Large intestine (tissue), 3 donors: ENCODE measurements at regions not wholly inside any gene's neighbourhood (a gene's known extent, or its start where the extent isn't known, plus 50 kb on each side); places are given as distances from the start of the nearest gene placed in this dataset.

ENCODE experiments used
- DNase-seq, 2 donors: peaks; one replicate each; pipeline versions ENCODE4 v3.0.0 to v3.0.0-alpha.2; 2013
- H3K27ac ChIP-seq: one replicate; pipeline ENCODE4 v1.5.1; 2013; ENCODE audit warnings: low read length
- H3K27me3 ChIP-seq: 2 replicates; pipeline ENCODE4 v1.6.1; 2013; ENCODE audit warnings: low read length; ENCODE audit not compliant: control insufficient read depth, insufficient read depth
- H3K36me3 ChIP-seq: 2 replicates; pipeline ENCODE4 v1.6.1; 2013; ENCODE audit warnings: low read length; ENCODE audit not compliant: control insufficient read depth, insufficient read depth
- H3K4me1 ChIP-seq: one replicate; pipeline ENCODE4 v1.6.1; 2013; ENCODE audit warnings: low read length; ENCODE audit not compliant: control insufficient read depth, insufficient read depth
- H3K4me3 ChIP-seq: one replicate; pipeline ENCODE4 v1.5.1; 2013; ENCODE audit warnings: low read length
- H3K9me3 ChIP-seq: one replicate; pipeline ENCODE4 v1.6.1; 2013; ENCODE audit warnings: mild to moderate bottlenecking, low read depth, low read length, moderate library complexity; ENCODE audit not compliant: control insufficient read depth
- WGBS: methylation state at CpG from one replicate; pipeline ENCODE4 v1.1.5; 2013; ENCODE audit warnings: low lambda C conversion rate; ENCODE audit not compliant: insufficient coverage; 5-methylcytosine and 5-hydroxymethylcytosine counted together

GRCh38 chr13:84668637-84669036 is 786.4 kb upstream of the SLITRK1 start:
- Histone ChIP-seq H3K9me3 (no peaks in the 10 kb centered on the region), H3K4me1 (no peaks in the 10 kb centered on the region), H3K4me3 (no peak overlapping the region), H3K36me3 (no peaks in the 10 kb centered on the region), H3K27ac (no peak overlapping the region), H3K27me3 (no peaks in the 10 kb centered on the region)
- peak; percentile 4 to 30 for DNase-seq
- no CpG with 5 or more reads among the region's 1 CpG for WGBS

GRCh38 chr13:84662491-84662890 is 780.2 kb upstream of the SLITRK1 start:
- H3K4me3 ChIP-seq = no peak overlapping the region
- DNase-seq = no peak
- H3K4me1 ChIP-seq = no peaks in the 10 kb centered on the region
- no peak overlapping the region for H3K27ac ChIP-seq
- no peaks in the 10 kb centered on the region for H3K36me3 ChIP-seq
- no peaks in the 10 kb centered on the region for H3K9me3 ChIP-seq
- no peaks in the 10 kb centered on the region for H3K27me3 ChIP-seq
- 80% methylated on average over 1 of the region's 3 CpGs for WGBS

GRCh38 chr13:84661718-84662117 is 779.4 kb upstream of the SLITRK1 start:
- WGBS = 100% methylated on average over 2 of the region's 5 CpGs
- no peak overlapping the region for H3K4me3 ChIP-seq
- DNase-seq = no peak
- no peaks in the 10 kb centered on the region for H3K36me3 ChIP-seq
- H3K27ac ChIP-seq = no peak overlapping the region
- no peaks in the 10 kb centered on the region for H3K4me1 ChIP-seq
- no peaks in the 10 kb centered on the region for H3K9me3 ChIP-seq
- H3K27me3 ChIP-seq = no peaks in the 10 kb centered on the region

- no peak overlapping the region for H3K27ac ChIP-seq
- H3K4me1 ChIP-seq = no peaks in the 10 kb centered on the region
- H3K36me3 ChIP-seq = no peaks in the 10 kb centered on the region
- no peak for DNase-seq
- no peaks in the 10 kb centered on the region for H3K9me3 ChIP-seq
- no peaks in the 10 kb centered on the region for H3K27me3 ChIP-seq
- H3K4me3 ChIP-seq = no peak overlapping the region
Measured at GRCh38 chr13:84659359-84659661, 777.0 kb upstream of the SLITRK1 start.

DNA sequence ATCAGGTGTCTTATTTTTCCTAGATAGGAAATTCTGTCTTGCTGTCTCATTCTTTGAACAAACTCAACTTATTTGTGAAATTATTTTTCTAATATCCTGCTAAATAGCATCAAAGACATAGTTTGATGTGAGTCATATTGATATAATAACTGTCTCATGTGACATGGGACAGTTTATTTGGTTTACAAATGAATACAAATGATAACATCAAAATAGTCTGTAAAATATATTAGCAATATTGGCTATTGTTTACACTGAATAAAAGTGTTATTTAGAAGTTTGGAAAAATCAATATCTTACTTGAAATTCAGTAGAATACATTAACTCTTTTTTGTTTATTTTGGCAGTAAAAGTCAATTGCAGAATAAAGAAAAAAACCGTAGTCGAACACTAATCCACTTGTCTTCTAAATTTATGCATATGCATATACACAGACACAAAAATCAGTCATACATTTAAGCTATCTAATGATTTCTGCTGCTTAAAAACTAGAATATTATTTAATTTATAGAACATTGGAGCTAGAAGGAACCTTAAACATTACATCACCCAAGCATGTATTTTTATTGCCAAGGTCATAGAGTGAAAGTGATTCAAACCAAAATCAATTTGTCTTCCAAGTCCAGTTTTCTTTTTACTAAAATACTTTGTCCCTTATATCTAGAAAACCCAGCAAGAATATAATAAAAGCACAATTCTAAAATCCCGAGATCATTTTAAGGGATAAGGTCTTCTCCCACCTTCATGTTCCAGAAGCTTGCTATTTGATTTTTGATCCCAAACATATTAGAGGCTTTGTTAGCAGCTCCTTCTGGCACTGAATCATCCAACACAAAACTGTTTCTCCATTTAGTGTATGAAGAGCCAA is 776.5 kb upstream of the SLITRK1 start:
- Histone ChIP-seq H3K27me3 (no peaks in the 10 kb centered on the region), H3K4me3 (no peak overlapping the region), H3K4me1 (no peaks in the 10 kb centered on the region), H3K27ac (no peak overlapping the region), H3K9me3 (no peaks in the 10 kb centered on the region), H3K36me3 (no peaks in the 10 kb centered on the region)
- no peak for DNase-seq
- WGBS = 62% methylated on average over 2 of the region's 3 CpGs

GRCh38 chr13:84655677-84656076 is 773.4 kb upstream of the SLITRK1 start:
- no peaks in the 10 kb centered on the region for H3K9me3 ChIP-seq
- no peaks in the 10 kb centered on the region for H3K4me1 ChIP-seq
- H3K4me3 ChIP-seq = no peak overlapping the region
- no peaks in the 10 kb centered on the region for H3K27me3 ChIP-seq
- DNase-seq = no peak
- WGBS = 90% methylated on average over 2 of the region's 3 CpGs
- H3K36me3 ChIP-seq = no peaks in the 10 kb centered on the region
- no peak overlapping the region for H3K27ac ChIP-seq

DNA sequence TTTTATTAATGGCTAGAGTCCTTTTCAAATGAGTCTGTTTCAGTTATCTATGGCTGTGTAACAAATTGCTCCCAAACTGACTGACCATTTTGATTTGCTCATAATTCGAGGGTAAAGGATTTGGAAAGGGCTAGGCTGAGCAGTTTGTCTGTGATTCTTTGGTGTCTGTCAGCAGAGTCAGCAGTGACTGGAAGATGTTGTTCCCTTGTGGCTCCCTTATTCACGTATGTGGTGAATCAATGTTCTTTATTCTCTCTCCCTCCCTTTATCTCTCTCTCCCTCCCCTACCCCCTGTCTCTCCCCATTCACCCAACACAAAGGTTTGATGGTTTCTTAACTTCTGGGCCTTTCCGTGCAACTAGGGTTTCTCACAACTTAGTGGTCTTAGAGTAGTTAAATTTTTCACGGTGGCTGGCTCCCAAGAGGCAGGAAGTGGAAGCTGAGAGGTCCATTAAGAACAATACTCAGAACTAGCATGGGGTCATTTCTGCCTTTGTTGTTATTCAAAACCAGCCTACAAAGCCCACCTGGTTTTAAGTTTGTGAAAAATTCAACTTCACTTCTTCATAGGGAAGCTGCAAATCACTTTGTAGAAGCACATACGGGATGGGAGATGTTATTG is 772.5 kb upstream of the SLITRK1 start:
- DNase-seq = no peak
- H3K9me3 ChIP-seq = no peaks in the 10 kb centered on the region
- no peak overlapping the region for H3K4me3 ChIP-seq
- WGBS = 70% methylated on average over 2 of the region's 5 CpGs
- H3K36me3 ChIP-seq = no peaks in the 10 kb centered on the region
- no peak overlapping the region for H3K27ac ChIP-seq
- H3K4me1 ChIP-seq = no peaks in the 10 kb centered on the region
- no peaks in the 10 kb centered on the region for H3K27me3 ChIP-seq

GRCh38 chr13:84653915-84654534 is 771.8 kb upstream of the SLITRK1 start:
- Histone ChIP-seq H3K27me3 (no peaks in the 10 kb centered on the region), H3K9me3 (no peaks in the 10 kb centered on the region), H3K4me1 (no peaks in the 10 kb centered on the region), H3K4me3 (no peak overlapping the region), H3K36me3 (no peaks in the 10 kb centered on the region), H3K27ac (no peak overlapping the region)
- 100% methylated on average over 1 of the region's 3 CpGs for WGBS
- DNase-seq = no peak

DNA sequence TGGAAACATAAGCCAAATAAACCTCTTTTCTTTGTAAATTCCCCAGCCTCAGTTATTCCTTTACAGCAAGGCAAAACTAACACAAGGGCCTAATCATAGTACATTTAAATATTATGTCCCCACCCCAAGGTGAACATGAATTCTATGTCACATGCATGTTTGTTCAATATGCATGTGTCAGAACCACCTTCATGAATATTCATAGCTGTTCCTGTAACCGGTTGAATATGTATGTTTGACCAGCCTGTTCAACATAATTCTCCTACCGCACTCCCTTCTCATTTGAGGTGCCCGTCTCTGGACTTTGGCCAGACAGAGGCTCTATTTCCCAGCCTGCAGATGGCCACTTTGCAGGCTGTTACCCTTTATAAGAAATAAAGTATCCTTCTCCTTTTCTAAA is 769.4 kb upstream of the SLITRK1 start:
- Histone ChIP-seq H3K4me3 (no peak overlapping the region), H3K4me1 (no peaks in the 10 kb centered on the region), H3K36me3 (no peaks in the 10 kb centered on the region), H3K9me3 (no peaks in the 10 kb centered on the region), H3K27ac (no peak overlapping the region), H3K27me3 (no peaks in the 10 kb centered on the region)
- WGBS = no CpG with 5 or more reads among the region's 3 CpGs
- peak in 1 of 2 donors; percentile 3 for DNase-seq

- no peaks in the 10 kb centered on the region for H3K9me3 ChIP-seq
- H3K27me3 ChIP-seq = no peaks in the 10 kb centered on the region
- DNase-seq = no peak
- 100% methylated on average over 1 of the region's 5 CpGs for WGBS
- no peak overlapping the region for H3K27ac ChIP-seq
- H3K4me1 ChIP-seq = no peaks in the 10 kb centered on the region
- no peaks in the 10 kb centered on the region for H3K36me3 ChIP-seq
- H3K4me3 ChIP-seq = no peak overlapping the region
Measured at GRCh38 chr13:84651288-84651687, 769.0 kb upstream of the SLITRK1 start.
